Skin of body (tissue), 1 donor: ENCODE measurements at regions not wholly inside any gene's neighbourhood (a gene's known extent, or its start where the extent isn't known, plus 50 kb on each side); places are given as distances from the start of the nearest gene placed in this dataset.

Source experiments
- DNase-seq: peaks from one replicate; lab custom pipeline; 2025; lab: John Stamatoyannopoulos, UW

GRCh38 chr5:68431186-68431585, 215.6 kb downstream of the PIK3R1 start:
- DNase-seq = no peak

- no peak for DNase-seq
These were observed 216.2 kb downstream of the PIK3R1 start for GRCh38 chr5:68431601-68432337.

- no peak for DNase-seq
These were observed 217.1 kb downstream of the PIK3R1 start for GRCh38 chr5:68432682-68433081.

GRCh38 chr5:68433526-68433922, 218.0 kb downstream of the PIK3R1 start:
- no peak for DNase-seq

- peak; percentile 88 for DNase-seq
These were observed 218.6 kb downstream of the PIK3R1 start for GRCh38 chr5:68433923-68434879.

- DNase-seq = no peak
These were observed 220.1 kb downstream of the PIK3R1 start for GRCh38 chr5:68435611-68436010.

- DNase-seq = no peak
These were observed 221.3 kb downstream of the PIK3R1 start for GRCh38 chr5:68436686-68437520.

GRCh38 chr5:68438876-68439275, 223.3 kb downstream of the PIK3R1 start:
- DNase-seq = no peak

GRCh38 chr5:68440245-68440644, 224.7 kb downstream of the PIK3R1 start:
- no peak for DNase-seq

- DNase-seq = no peak
These were observed 225.1 kb downstream of the PIK3R1 start for GRCh38 chr5:68440651-68441050.

- no peak for DNase-seq
These were observed 225.9 kb downstream of the PIK3R1 start for GRCh38 chr5:68441309-68442073.

GRCh38 chr5:68443091-68443490, 227.5 kb downstream of the PIK3R1 start:
- DNase-seq = no peak

GRCh38 chr5:68444048-68444447, 228.5 kb downstream of the PIK3R1 start:
- DNase-seq = no peak

- peak; percentile 56 for DNase-seq
These were observed 229.3 kb downstream of the PIK3R1 start for GRCh38 chr5:68444833-68445232.

- DNase-seq = no peak
These were observed 229.9 kb downstream of the PIK3R1 start for GRCh38 chr5:68445257-68446069.

GRCh38 chr5:68446070-68446357, 230.5 kb downstream of the PIK3R1 start:
- DNase-seq = no peak

GRCh38 chr5:68446487-68446894, 230.9 kb downstream of the PIK3R1 start:
- no peak for DNase-seq

GRCh38 chr5:68447136-68447929, 231.8 kb downstream of the PIK3R1 start:
- no peak for DNase-seq

GRCh38 chr5:68449380-68449779, 233.8 kb downstream of the PIK3R1 start:
- no peak for DNase-seq
